ENCODE measurements at regions not wholly inside any gene's neighbourhood (a gene's known extent, or its start where the extent isn't known, plus 50 kb on each side); places are given as distances from the start of the nearest gene placed in this dataset.

GRCh38 chr4:55272102-55272501, 73.9 kb upstream of the SRD5A3 start:
- TF ChIP-seq CTCF (IDR thresholded peaks at IDR 0.05) (no peak), POLR2A (IDR thresholded peaks at IDR 0.05) (no peak)
